NCI-H2227 treated with DMSO at 0.1 percent for 48 hours (cell line): ENCODE measurements at regions not wholly inside any gene's neighbourhood (a gene's known extent, or its start where the extent isn't known, plus 50 kb on each side); places are given as distances from the start of the nearest gene placed in this dataset.
"Not testable (repeated sequence)": the region's sequence is repeated elsewhere in the genome, so short reads cannot be mapped to it uniquely, and the experiment has no call there.

Experiments used
- DNase-seq: peaks from one replicate; lab custom pipeline; 2025; lab: John Stamatoyannopoulos, UW

DNA sequence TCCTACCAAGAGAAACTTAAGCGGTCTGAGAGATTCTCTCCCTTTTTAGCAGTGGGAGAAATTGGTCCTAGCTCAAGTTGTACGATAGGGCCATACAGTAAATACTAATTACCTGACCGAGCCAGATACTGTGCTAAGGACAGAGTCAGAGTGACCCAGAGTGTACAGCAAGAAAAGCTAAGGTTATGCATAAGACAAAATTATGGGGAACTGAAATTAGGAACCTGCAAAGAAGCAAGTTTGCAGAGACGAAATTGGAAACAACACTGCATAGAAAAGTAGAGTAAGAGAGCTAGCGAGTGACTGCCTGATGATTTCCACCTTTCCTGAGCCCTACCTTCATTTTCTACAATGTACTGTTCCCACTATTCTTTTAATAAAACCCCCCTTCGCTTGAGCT, 278.1 kb downstream of the NKX6-1 start:
- DNase-seq = no peak

DNA sequence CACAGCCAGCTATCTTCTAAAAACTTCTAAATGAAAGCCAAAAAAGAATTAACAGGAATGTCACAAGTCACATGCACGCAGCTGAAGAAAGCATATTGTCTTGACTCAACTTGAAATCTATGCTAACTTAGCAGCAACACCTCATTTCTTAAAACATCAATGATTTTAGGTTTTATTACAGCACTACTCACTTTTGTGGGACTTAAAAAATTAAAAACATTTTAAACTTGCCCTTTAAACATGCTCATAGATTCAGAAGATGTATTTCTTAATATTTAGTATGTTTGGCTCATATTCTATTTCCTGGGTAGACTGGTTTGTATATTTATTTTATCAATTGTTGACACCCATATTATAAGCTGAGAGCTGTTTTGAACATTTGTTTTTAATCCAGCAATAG, 279.4 kb downstream of the NKX6-1 start:
- no peak for DNase-seq

- DNase-seq = no peak
These were observed 281.1 kb downstream of the NKX6-1 start for GRCh38 chr4:84218031-84218430.

GRCh38 chr4:84215217-84215616, 283.9 kb downstream of the NKX6-1 start:
- DNase-seq = no peak

- not testable (repeated sequence) for DNase-seq
These were observed 292.9 kb downstream of the NKX6-1 start for GRCh38 chr4:84206226-84206625.

GRCh38 chr4:84189144-84189543, 309.9 kb downstream of the NKX6-1 start:
- no peak for DNase-seq

DNA sequence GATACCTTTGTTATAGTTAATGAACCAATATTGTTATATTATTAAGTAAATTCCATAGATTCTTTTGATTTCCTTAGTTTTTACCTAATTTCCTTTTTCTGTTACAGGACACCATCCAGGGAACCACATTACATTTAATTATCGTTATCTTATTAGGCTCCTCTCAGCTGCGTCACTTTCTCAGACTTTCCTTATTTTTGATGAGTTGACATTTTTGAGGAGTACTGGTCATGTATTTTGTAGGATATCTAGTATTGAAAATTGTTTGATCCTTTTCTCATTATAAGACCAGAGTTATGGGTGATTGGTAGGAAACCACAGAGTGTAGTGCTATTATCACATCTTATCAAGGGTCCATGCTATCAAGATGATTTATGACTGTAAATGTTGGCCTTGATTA, 319.7 kb downstream of the NKX6-1 start:
- DNase-seq = no peak

GRCh38 chr4:84177831-84178542, 321.1 kb downstream of the NKX6-1 start:
- no peak for DNase-seq

DNA sequence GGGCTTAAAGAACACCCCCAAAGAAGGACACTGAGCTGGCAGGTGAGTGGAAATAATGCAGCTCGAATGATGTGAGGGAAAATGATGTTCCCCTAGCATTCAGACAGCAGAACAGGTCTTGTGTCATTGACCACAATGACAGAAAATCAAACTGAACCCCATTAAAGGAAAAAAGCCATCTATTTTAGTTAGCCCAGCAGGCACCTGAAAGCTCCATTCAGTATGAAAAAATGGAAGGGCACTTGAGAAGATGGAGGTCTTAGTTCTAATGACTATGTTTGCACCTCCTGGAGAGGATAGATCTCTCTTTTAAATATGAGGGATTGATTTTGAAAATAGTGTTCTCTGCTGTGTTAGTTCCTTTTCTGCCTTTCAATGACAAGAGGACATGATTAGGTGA, 323.1 kb downstream of the NKX6-1 start:
- peak; percentile 71 for DNase-seq

DNA sequence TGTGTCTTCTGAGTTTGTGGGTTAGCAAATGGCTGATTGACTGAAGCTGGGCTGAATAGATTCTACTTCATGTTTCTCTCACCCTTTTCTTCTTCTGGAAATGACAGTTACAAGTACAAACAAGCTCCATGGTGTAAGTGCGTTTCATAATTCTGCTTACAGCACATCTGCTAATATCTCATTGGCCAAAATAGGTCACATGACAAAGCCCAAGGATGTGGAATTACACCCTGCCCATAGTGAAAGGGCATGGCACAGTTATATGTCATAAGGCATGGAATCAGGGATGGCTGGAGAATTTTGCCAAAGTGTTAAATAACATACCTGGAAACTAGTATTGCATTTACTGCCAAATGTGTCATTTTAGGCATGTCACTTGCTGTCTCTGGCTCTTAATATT, 327.2 kb downstream of the NKX6-1 start:
- DNase-seq = no peak

DNA sequence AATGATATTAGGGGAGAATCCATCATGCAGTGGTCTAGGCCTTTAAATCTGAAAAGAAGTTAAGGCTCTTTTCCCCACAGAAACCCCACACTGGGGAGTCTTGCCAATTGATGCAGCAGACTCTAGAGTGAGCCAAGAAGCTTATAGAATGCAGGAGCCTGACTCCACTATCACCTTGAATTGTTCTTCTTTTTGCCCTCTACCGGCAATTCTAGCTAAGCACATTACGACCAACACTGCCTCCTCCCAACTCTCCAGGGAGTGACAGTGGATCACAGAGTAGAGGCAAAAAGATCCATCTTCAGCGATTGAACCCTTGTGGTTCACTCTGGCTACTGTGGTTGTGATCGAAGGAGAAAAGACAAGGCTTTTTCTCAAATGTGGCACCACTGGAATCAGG, 331.5 kb downstream of the NKX6-1 start:
- DNase-seq = no peak

- DNase-seq = no peak
These were observed 332.0 kb downstream of the NKX6-1 start for GRCh38 chr4:84167093-84167492.

- no peak for DNase-seq
These were observed 332.6 kb downstream of the NKX6-1 start for GRCh38 chr4:84166486-84166885.

GRCh38 chr4:84164201-84164600, 334.9 kb downstream of the NKX6-1 start:
- DNase-seq = no peak

DNA sequence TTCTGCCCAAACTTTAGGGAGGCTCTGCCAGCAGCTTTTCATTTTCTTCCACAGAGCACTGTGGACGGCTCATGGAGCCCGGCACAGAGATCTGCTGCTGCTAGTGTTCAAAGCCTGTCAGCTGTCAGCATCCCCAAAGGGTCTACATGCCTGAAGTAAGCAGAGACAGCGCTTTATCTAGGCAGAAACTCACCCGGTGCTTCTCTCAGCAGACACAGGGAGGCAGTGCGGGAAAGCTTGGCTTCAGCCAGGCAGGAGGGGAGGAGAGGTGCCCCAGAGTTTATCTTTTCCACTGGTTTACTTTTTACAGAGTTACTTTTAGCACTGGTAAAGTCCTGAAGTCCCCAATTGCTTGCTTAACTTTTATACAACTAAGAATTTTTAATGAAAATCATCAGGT, 339.3 kb downstream of the NKX6-1 start:
- DNase-seq = no peak

- DNase-seq = no peak
These were observed 340.4 kb downstream of the NKX6-1 start for GRCh38 chr4:84158670-84159069.

GRCh38 chr4:84151574-84151973, 347.5 kb downstream of the NKX6-1 start:
- no peak for DNase-seq

DNA sequence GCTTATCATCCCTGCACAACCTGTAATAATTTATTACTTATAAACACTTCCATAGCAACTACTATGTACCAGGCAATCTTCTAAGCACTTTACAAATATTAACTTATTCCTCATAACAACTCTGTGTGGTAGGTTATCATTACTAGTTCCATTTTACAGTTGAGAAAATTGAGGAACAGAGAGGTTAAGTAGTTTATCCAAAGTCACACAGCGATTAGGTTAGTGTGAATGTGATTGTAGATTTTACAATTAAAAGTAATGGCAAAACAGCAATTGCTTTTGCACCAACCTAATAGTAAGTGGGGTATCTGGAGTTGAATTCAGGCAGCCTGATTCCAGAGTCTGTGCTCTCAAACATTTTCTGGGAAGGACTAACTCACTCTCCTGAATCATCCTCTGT, 348.9 kb downstream of the NKX6-1 start:
- DNase-seq = no peak

GRCh38 chr4:84147831-84148230, 351.3 kb downstream of the NKX6-1 start:
- no peak for DNase-seq

GRCh38 chr4:84146300-84146959, 352.7 kb downstream of the NKX6-1 start:
- no peak for DNase-seq

- no peak for DNase-seq
These were observed 353.9 kb downstream of the NKX6-1 start for GRCh38 chr4:84145176-84145575.

DNA sequence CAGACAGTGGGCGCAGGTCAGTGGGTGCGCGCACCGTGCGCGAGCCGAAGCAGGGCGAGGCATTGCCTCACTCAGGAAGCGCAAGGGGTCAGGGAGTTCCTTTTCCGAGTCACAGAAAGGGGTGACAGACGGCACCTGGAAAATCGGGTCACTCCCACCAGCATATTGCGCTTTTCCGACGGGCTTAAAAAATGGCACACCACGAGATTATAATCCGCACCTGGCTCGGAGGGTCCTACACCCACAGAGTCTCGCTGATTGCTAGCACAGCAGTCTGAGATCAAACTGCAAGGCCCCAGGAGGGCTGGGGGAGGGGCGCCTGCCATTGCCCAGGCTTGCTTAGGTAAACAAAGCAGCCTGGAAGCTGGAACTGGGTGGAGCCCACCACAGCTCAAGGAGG, 372.2 kb downstream of the NKX6-1 start:
- DNase-seq = not testable (repeated sequence)

DNA sequence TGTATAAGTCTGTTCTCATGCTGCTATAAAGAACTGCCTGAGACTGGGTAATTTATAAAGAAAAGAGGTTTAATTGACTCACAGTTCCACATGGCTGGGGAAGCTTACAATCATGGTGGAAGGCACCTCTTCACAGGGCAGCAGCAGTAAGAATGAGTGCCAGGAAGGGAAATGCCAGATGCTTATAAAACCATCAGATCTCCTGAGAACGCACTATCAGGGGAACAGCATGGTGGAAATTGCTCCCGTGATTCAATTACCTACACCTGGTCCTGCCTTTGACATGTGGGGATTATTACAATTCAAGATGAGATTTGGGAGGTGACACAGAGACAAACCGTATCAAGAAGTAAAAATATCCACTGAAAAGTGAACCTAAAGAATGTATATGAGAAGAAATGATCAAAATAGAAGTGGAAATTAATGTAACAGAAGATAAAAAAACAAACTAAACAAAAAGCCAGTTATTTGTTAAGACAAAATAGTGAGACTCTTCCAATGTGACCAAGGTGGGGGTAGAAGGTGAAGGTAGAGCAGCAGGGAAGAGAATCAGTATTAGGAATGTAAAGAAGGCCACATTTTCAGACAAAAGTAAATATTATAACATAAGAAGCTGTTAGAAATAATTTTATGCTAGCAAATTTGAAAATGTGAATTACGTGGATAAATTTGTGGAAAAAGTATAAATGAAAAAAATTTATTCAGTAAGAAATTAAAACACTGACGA, 372.9 kb downstream of the NKX6-1 start:
- DNase-seq = no peak
